ENCODE measurements at regions not wholly inside any gene's neighbourhood (a gene's known extent, or its start where the extent isn't known, plus 50 kb on each side); places are given as distances from the start of the nearest gene placed in this dataset.

GRCh38 chr5:6818594-6819511 is 105.6 kb downstream of the TENT4A start:
- Histone ChIP-seq H3K36me3 (ENCODE audit: insufficient read depth, low read length) (no peaks in the 10 kb centered on the region), H3K4me1 (ENCODE audit: insufficient read depth, low read length) (no peaks in the 10 kb centered on the region), H3K27me3 (ENCODE audit: insufficient read depth, low read length) (no peaks in the 10 kb centered on the region), H3K4me3 (ENCODE audit: low read length in 2 of 2) (no peak overlapping the region), H3K27ac (ENCODE audit: low read depth, low read length) (no peak overlapping the region), H3K9me3 (ENCODE audit: control insufficient read depth in 1 of 2, low read length in 2 of 2) (peaks cover 0 to 4% of the 10 kb centered on the region in 2 donors)
- Mint-ChIP-seq H3K4me3 (no peak overlapping the region), H3K4me1 (peaks cover 0 to 3% (median 0%) of the 10 kb centered on the region in 4 donors), H3K27me3 (peaks cover 22 to 30% of the 10 kb centered on the region in 2 donors), H3K27ac (peak overlapping the region in 2 of 7 donors; percentile 26 to 50), H3K9me3 (peaks cover 0 to 31% (median 23%) of the 10 kb centered on the region in 8 donors), H3K36me3 (peaks cover 2 to 5% of the 10 kb centered on the region in 2 donors)
- no peak for DNase-seq
- CTCF ChIA-PET (ENCODE audit: partially characterized antibody): interaction anchor here (1.0 to 1.9 kb wide), 2 partner anchors 186 to 927 kb away, joined by 3 to 9 read pairs; partner anchors contain the start of gene NSUN2
- intact Hi-C loops (cut with micrococcal nuclease): no loop called here
- POLR2A ChIA-PET (ENCODE audit: partially characterized antibody): no interaction called here

GRCh38 chr5:6819521-6819920 is 106.3 kb downstream of the TENT4A start:
- H3K4me3 Mint-ChIP-seq: no peak overlapping the region
- peaks cover 22 to 28% of the 10 kb centered on the region in 2 donors for H3K27me3 Mint-ChIP-seq
- no peaks in the 10 kb centered on the region for H3K27me3 ChIP-seq (ENCODE audit: insufficient read depth, low read length)
- H3K36me3 ChIP-seq (ENCODE audit: insufficient read depth, low read length): no peaks in the 10 kb centered on the region
- peaks cover 0 to 33% (median 23%) of the 10 kb centered on the region in 8 donors for H3K9me3 Mint-ChIP-seq
- ChIA-PET CTCF (ENCODE audit: partially characterized antibody) (interaction anchor here (0.8 to 1.9 kb wide), 4 partner anchors 10 to 927 kb away, joined by 3 to 9 read pairs (median 3); partner anchors contain the start of gene NSUN2), POLR2A (ENCODE audit: partially characterized antibody) (no interaction called here)
- H3K4me1 ChIP-seq (ENCODE audit: insufficient read depth, low read length): no peaks in the 10 kb centered on the region
- H3K27ac ChIP-seq (ENCODE audit: low read depth, low read length): no peak overlapping the region
- H3K27ac Mint-ChIP-seq: peak overlapping the region in 2 of 7 donors; percentile 26 to 50
- H3K4me3 ChIP-seq (ENCODE audit: low read length in 2 of 2): no peak overlapping the region
- H3K36me3 Mint-ChIP-seq: peaks cover 2 to 5% of the 10 kb centered on the region in 2 donors
- H3K4me1 Mint-ChIP-seq: peaks cover 0 to 3% (median 0%) of the 10 kb centered on the region in 4 donors
- peaks cover 0 to 4% of the 10 kb centered on the region in 2 donors for H3K9me3 ChIP-seq (ENCODE audit: control insufficient read depth in 1 of 2, low read length in 2 of 2)
- intact Hi-C loops (cut with micrococcal nuclease): no loop called here
- no peak for DNase-seq

GRCh38 chr5:6820851-6821479 is 107.7 kb downstream of the TENT4A start:
- Mint-ChIP-seq H3K4me1 (peaks cover 0 to 3% (median 0%) of the 10 kb centered on the region in 4 donors), H3K27ac (no peak overlapping the region), H3K9me3 (peaks cover 0 to 33% (median 23%) of the 10 kb centered on the region in 8 donors), H3K4me3 (no peak overlapping the region), H3K27me3 (peaks cover 22 to 26% of the 10 kb centered on the region in 2 donors), H3K36me3 (peaks cover 2 to 5% of the 10 kb centered on the region in 2 donors)
- DNase-seq: peak in 4 of 5 donors; percentile 26 to 45 (median 38)
- no peaks in the 10 kb centered on the region for H3K36me3 ChIP-seq (ENCODE audit: insufficient read depth, low read length)
- no peak overlapping the region for H3K27ac ChIP-seq (ENCODE audit: low read depth, low read length)
- ChIA-PET CTCF (ENCODE audit: partially characterized antibody) (interaction anchor here (1.9 kb wide), 1 partner anchor 925 kb away, joined by 9 read pairs; no protein-coding TSS in a partner anchor), POLR2A (ENCODE audit: partially characterized antibody) (no interaction called here)
- no peak overlapping the region for H3K4me3 ChIP-seq (ENCODE audit: low read length in 2 of 2)
- intact Hi-C loops (cut with micrococcal nuclease): no loop called here
- H3K27me3 ChIP-seq (ENCODE audit: insufficient read depth, low read length): no peaks in the 10 kb centered on the region
- no peaks in the 10 kb centered on the region for H3K4me1 ChIP-seq (ENCODE audit: insufficient read depth, low read length)
- peaks cover 0 to 4% of the 10 kb centered on the region in 2 donors for H3K9me3 ChIP-seq (ENCODE audit: control insufficient read depth in 1 of 2, low read length in 2 of 2)

- Mint-ChIP-seq H3K36me3 (peaks cover 2 to 5% of the 10 kb centered on the region in 2 donors), H3K4me1 (peaks cover 0 to 3% (median 0%) of the 10 kb centered on the region in 4 donors), H3K4me3 (no peak overlapping the region), H3K27ac (no peak overlapping the region), H3K9me3 (peaks cover 0 to 33% (median 23%) of the 10 kb centered on the region in 8 donors), H3K27me3 (peaks cover 22 to 26% of the 10 kb centered on the region in 2 donors)
- ChIA-PET CTCF (ENCODE audit: partially characterized antibody) (no interaction called here), POLR2A (ENCODE audit: partially characterized antibody) (no interaction called here)
- DNase-seq: no peak
- Histone ChIP-seq H3K4me3 (ENCODE audit: low read length in 2 of 2) (no peak overlapping the region), H3K36me3 (ENCODE audit: insufficient read depth, low read length) (no peaks in the 10 kb centered on the region), H3K4me1 (ENCODE audit: insufficient read depth, low read length) (no peaks in the 10 kb centered on the region), H3K27ac (ENCODE audit: low read depth, low read length) (no peak overlapping the region), H3K27me3 (ENCODE audit: insufficient read depth, low read length) (no peaks in the 10 kb centered on the region), H3K9me3 (ENCODE audit: control insufficient read depth in 1 of 2, low read length in 2 of 2) (peaks cover 0 to 4% of the 10 kb centered on the region in 2 donors)
- intact Hi-C loops (cut with micrococcal nuclease): no loop called here
Observed at GRCh38 chr5:6822068-6822467, 108.8 kb downstream of the TENT4A start.

- H3K27ac ChIP-seq (ENCODE audit: low read depth, low read length): no peak overlapping the region
- no peak for DNase-seq
- intact Hi-C loops (cut with micrococcal nuclease): no loop called here
- Mint-ChIP-seq H3K9me3 (peaks cover 0 to 33% (median 23%) of the 10 kb centered on the region in 8 donors), H3K27ac (no peak overlapping the region), H3K27me3 (peaks cover 22 to 23% of the 10 kb centered on the region in 2 donors), H3K36me3 (peaks cover 2 to 5% of the 10 kb centered on the region in 2 donors), H3K4me3 (peak overlapping the region in 2 of 8 donors; percentile 8 to 31), H3K4me1 (peaks cover under 1 to 10% (median 5%) of the 10 kb centered on the region in 4 donors)
- H3K4me1 ChIP-seq (ENCODE audit: insufficient read depth, low read length): peaks cover 4% of the 10 kb centered on the region
- H3K4me3 ChIP-seq (ENCODE audit: low read length in 2 of 2): no peak overlapping the region
- ChIA-PET POLR2A (ENCODE audit: partially characterized antibody) (no interaction called here), CTCF (ENCODE audit: partially characterized antibody) (no interaction called here)
- peaks cover 0 to 4% of the 10 kb centered on the region in 2 donors for H3K9me3 ChIP-seq (ENCODE audit: control insufficient read depth in 1 of 2, low read length in 2 of 2)
- no peaks in the 10 kb centered on the region for H3K27me3 ChIP-seq (ENCODE audit: insufficient read depth, low read length)
- no peaks in the 10 kb centered on the region for H3K36me3 ChIP-seq (ENCODE audit: insufficient read depth, low read length)
Observed at GRCh38 chr5:6822556-6823343, 109.5 kb downstream of the TENT4A start.

GRCh38 chr5:6823996-6824395 is 110.8 kb downstream of the TENT4A start:
- Mint-ChIP-seq H3K9me3 (peaks cover 0 to 31% (median 23%) of the 10 kb centered on the region in 8 donors), H3K4me3 (no peak overlapping the region), H3K36me3 (peaks cover 5% of the 10 kb centered on the region in 2 donors), H3K27ac (no peak overlapping the region), H3K4me1 (peaks cover 11 to 23% (median 16%) of the 10 kb centered on the region in 4 donors), H3K27me3 (peaks cover 14% of the 10 kb centered on the region in 2 donors)
- Histone ChIP-seq H3K27me3 (ENCODE audit: insufficient read depth, low read length) (no peaks in the 10 kb centered on the region), H3K27ac (ENCODE audit: low read depth, low read length) (no peak overlapping the region), H3K9me3 (ENCODE audit: control insufficient read depth in 1 of 2, low read length in 2 of 2) (peaks cover 0 to 4% of the 10 kb centered on the region in 2 donors), H3K4me1 (ENCODE audit: insufficient read depth, low read length) (peaks cover 12% of the 10 kb centered on the region), H3K4me3 (ENCODE audit: low read length in 2 of 2) (no peak overlapping the region), H3K36me3 (ENCODE audit: insufficient read depth, low read length) (no peaks in the 10 kb centered on the region)
- intact Hi-C loops (cut with micrococcal nuclease): no loop called here
- DNase-seq: no peak
- ChIA-PET POLR2A (ENCODE audit: partially characterized antibody) (no interaction called here), CTCF (ENCODE audit: partially characterized antibody) (no interaction called here)
